Loucy (cell line): ENCODE measurements at regions not wholly inside any gene's neighbourhood (a gene's known extent, or its start where the extent isn't known, plus 50 kb on each side); places are given as distances from the start of the nearest gene placed in this dataset.

Experiments used
- CTCF ChIP-seq: fragments of 200-600 bp; sonication (generic); conservative IDR thresholded peaks from 2 replicates; pipeline ENCODE4 v1.5.1; 2014; ENCODE audit warnings: mild to moderate bottlenecking, antibody characterized with exemption, low read length
- EZH2phosphoT487 ChIP-seq: fragments of 200-600 bp; IDR thresholded peaks from 2 replicates; pipeline ENCODE4 v1.6.1; 2018; ENCODE audit warnings: antibody characterized with exemption, mild to moderate bottlenecking, moderate library complexity, borderline replicate concordance

- TF ChIP-seq CTCF (no peak), EZH2phosphoT487 (no peak)
These were observed 651.1 kb downstream of the SORCS1 start for GRCh38 chr10:106513352-106513771.
